ENCODE measurements at regions not wholly inside any gene's neighbourhood (a gene's known extent, or its start where the extent isn't known, plus 50 kb on each side); places are given as distances from the start of the nearest gene placed in this dataset.

GRCh38 chr4:151569650-151570049, 160.7 kb downstream of the FHIP1A start:
- DNase-seq (ENCODE audit: low spot score), result no peak
- ATAC-seq (ENCODE audit: low FRiP score), result no peak
- no peak for TF ChIP-seq CTCF (IDR thresholded peaks at IDR 0.05)

DNA sequence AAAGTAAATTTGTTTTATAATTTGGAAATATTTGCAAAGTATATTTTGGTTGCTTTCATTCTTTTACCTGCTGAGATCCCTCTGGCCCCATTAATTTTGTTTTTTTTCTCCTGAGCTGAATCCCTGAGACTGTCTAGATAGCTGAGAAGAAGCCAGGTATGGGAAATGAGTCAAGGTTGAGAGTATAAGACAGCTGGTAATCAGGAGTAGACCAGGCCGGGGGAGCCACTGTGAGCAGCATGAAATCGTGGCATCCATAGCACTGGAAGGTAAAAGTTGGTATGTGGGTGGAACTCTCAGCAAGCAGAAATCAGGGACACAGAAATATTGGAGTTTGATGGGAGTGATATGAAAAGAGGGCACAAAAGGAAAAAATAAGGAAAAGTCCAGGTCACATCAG, 164.5 kb downstream of the FHIP1A start:
- ATAC-seq (ENCODE audit: low FRiP score) (no peak), DNase-seq (ENCODE audit: low spot score) (no peak)
- TF ChIP-seq CTCF (IDR thresholded peaks at IDR 0.05), result no peak

DNA sequence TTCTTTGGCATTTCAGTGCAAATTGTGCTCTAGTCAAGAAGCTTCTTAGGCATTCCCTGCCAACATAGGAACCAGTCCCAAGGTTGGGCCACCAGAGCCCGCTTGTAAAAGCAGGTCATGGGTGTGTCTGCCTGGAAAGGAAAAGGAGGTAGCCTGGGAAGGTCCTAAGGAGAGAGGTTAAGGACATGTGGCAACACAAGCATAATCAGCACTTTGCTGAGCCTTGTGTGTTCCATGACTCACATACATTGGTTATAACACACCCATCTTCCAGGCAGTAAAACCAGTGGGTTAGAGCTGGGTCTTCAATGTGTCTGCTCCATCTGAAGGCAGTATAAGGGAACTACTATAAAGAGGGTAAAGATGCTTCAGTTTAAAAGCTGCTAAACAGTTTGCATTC, 165.0 kb downstream of the FHIP1A start:
- no peak for DNase-seq (ENCODE audit: low spot score)
- no peak for ATAC-seq (ENCODE audit: low FRiP score)
- TF ChIP-seq CTCF (IDR thresholded peaks at IDR 0.05), result no peak

- TF ChIP-seq CTCF (IDR thresholded peaks at IDR 0.05), result no peak
- no peak for DNase-seq (ENCODE audit: low spot score)
- no peak for ATAC-seq (ENCODE audit: low FRiP score)
Measured at GRCh38 chr4:151574968-151575367, 166.0 kb downstream of the FHIP1A start.

DNA sequence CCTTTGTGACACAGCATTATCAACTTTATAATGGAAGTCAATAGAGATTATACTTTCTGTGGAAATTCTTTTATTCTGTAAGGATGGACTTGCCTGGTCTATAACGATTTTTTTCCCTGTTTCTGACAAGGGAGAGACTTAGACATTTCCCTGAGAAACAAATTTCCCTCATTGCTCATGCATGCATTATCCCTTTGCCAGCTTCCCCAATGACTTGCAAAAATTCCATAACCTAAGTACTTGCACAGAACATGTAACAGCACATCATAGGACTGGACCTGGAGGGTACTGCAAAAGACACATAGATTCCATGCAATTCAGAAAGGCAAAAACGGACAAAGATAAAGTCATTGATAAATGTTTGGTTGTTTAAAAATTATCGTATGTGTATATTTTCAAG, 166.7 kb downstream of the FHIP1A start:
- TF ChIP-seq CTCF (IDR thresholded peaks at IDR 0.05), result no peak
- DNase-seq (ENCODE audit: low spot score) (no peak), ATAC-seq (ENCODE audit: low FRiP score) (no peak)

DNA sequence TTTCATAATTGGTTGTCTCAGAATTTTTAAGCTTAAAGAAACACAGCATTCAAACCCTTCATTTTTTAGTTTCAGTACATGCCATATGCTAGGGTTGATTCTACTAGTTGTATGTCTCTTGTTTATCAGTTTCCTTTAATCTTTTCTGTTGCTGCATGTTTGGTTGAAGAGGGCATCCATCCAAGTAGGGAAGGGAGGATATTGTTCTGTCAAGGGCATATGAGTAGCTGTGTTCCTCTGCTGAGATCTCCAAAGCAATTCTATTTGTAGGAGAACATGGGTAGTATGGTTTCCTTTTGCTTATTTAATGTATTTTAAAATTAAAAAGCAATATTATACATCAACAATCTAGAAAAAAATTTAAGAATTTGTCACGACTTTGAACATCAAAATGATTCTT, 167.7 kb downstream of the FHIP1A start:
- no peak for TF ChIP-seq CTCF (IDR thresholded peaks at IDR 0.05)
- ATAC-seq (ENCODE audit: low FRiP score) (no peak), DNase-seq (ENCODE audit: low spot score) (no peak)

DNA sequence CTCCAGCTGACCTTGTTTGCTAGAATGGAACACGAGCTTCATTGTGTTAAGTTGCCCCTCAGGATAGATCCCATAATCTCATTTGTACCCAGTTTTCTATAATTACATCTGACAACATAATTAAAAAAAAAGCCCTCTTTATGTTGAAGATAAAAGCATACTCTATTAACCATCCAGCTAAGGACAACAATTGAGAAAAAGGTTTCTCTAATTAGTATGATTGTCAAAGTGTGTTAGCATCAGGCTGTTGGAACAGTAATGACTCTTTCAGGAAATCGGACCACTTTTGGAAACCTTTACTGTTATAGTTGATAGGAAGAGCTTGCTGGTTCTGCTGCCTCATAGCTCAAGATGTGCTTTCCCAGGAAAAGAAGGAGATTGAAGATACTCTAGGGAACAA, 172.6 kb downstream of the FHIP1A start:
- no peak for TF ChIP-seq CTCF (IDR thresholded peaks at IDR 0.05)
- ATAC-seq (ENCODE audit: low FRiP score) (no peak), DNase-seq (ENCODE audit: low spot score) (no peak)

All from omental fat pad (tissue), 3 donors.